Central memory CD8-positive, alpha-beta T cell (primary cell): ENCODE measurements at regions not wholly inside any gene's neighbourhood (a gene's known extent, or its start where the extent isn't known, plus 50 kb on each side); places are given as distances from the start of the nearest gene placed in this dataset.
A peak's percentile ranks its signal among the peaks of the same experiment; 100 is the strongest.
"Not testable (repeated sequence)": the region's sequence is repeated elsewhere in the genome, so short reads cannot be mapped to it uniquely, and the experiment has no call there.

Experiments
- ATAC-seq: fragments of 150-1000 bp; cut with Tn5 transposase; replicated peaks from 2 replicates; pipeline ENCODE4 v1.10.0; 2022; ENCODE audit warnings: mild to moderate bottlenecking, moderate FRiP score, moderate number of reproducible peaks; ENCODE audit not compliant: poor library complexity, severe bottlenecking; ENCODE audit errors: extremely low read depth
- DNase-seq, 2 donors: peaks; one replicate each; pipeline ENCODE4 v3.0.0; 2021; ENCODE audit warnings: low spot score in 2 of 2
- H3K27ac Mint-ChIP-seq: one replicate; pipeline ENCODE4 v1.8.0; 2022; ENCODE audit warnings: low read depth, mild to moderate bottlenecking, moderate library complexity, mixed read lengths
- H3K27me3 Mint-ChIP-seq: one replicate; pipeline ENCODE4 v1.8.0; 2022; ENCODE audit warnings: mixed read lengths
- H3K36me3 Mint-ChIP-seq: one replicate; pipeline ENCODE4 v1.8.0; 2022; ENCODE audit warnings: mild to moderate bottlenecking, moderate library complexity, mixed read lengths; ENCODE audit not compliant: insufficient read depth
- H3K4me1 Mint-ChIP-seq: one replicate; pipeline ENCODE4 v1.8.0; 2022; ENCODE audit warnings: mixed read lengths
- H3K4me3 Mint-ChIP-seq: one replicate; pipeline ENCODE4 v1.8.0; 2022; ENCODE audit warnings: mild to moderate bottlenecking, moderate library complexity, mixed read lengths
- H3K9me3 Mint-ChIP-seq: one replicate; pipeline ENCODE4 v1.8.0; 2022; ENCODE audit warnings: mixed read lengths

DNA sequence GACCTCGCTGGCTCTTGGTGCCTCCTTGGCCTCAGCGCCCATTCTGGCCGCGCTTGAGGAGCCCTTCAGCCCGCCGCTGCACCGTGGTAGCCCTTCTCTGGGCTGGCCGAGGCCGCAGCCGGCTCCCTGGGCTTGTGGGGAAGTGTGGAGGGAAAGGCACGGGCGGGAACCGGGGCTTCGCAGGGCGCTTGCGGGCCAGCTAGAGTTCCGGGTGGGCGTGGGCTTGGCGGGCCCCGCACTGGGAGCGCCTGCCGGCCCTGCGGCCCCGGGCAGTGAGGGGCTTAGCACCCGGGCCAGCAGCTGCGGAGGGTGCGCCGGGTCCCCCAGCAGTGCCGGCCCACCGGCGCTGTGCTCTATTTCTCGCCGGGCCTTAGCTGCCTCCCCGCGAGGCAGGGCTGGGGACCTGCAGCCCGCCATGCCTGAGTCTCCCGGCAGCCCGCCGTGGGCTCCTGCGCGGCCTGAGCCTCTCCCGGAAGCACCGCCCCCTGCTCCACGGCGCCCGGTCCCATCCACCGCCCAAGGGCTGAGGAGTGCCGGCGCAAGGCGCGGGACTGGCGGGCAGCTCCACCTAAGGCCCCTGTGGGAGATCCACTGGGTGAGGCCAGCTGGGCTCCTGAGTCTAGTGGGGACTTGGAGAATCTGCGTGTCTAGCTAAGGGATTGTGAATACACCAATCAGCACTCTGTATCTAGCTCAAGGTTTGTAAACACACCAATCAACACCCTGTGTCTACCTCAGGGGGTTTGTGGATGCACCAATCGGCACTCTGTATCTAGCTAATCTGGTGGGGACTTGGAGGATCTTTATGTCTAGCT, 141.1 kb downstream of the SLCO4C1 start:
- H3K27me3 Mint-ChIP-seq, H3K36me3 Mint-ChIP-seq, H3K4me1 Mint-ChIP-seq, H3K9me3 Mint-ChIP-seq, DNase-seq, H3K27ac Mint-ChIP-seq: not testable (repeated sequence)
- H3K4me3 Mint-ChIP-seq, result peak overlapping the region; percentile 41
- peak; percentile 45 for ATAC-seq

- H3K4me3 Mint-ChIP-seq, result peak overlapping the region; percentile 41
- no peaks in the 10 kb centered on the region for H3K4me1 Mint-ChIP-seq
Measured at GRCh38 chr5:102154291-102154690, 141.8 kb downstream of the SLCO4C1 start.

GRCh38 chr5:102153003-102153759, 142.9 kb downstream of the SLCO4C1 start:
- Mint-ChIP-seq H3K27me3 (no peaks in the 10 kb centered on the region), H3K36me3 (no peaks in the 10 kb centered on the region), H3K27ac (no peak overlapping the region), H3K4me3 (no peak overlapping the region), H3K9me3 (no peaks in the 10 kb centered on the region), H3K4me1 (no peaks in the 10 kb centered on the region)
- no peak for ATAC-seq
- no peak for DNase-seq

More at GRCh38 chr5:102154291-102154690, 141.8 kb downstream of the SLCO4C1 start:
- Mint-ChIP-seq H3K36me3 (no peaks in the 10 kb centered on the region), H3K27ac (peak overlapping the region; percentile 50), H3K27me3 (no peaks in the 10 kb centered on the region), H3K9me3 (no peaks in the 10 kb centered on the region)
- DNase-seq (no peak), ATAC-seq (no peak)

- Mint-ChIP-seq H3K4me1 (no peaks in the 10 kb centered on the region), H3K27me3 (no peaks in the 10 kb centered on the region), H3K4me3 (no peak overlapping the region), H3K27ac (no peak overlapping the region), H3K36me3 (no peaks in the 10 kb centered on the region), H3K9me3 (no peaks in the 10 kb centered on the region)
- no peak for ATAC-seq
- DNase-seq, result no peak
Measured at GRCh38 chr5:102139029-102139428, 157.1 kb downstream of the SLCO4C1 start.

- no peaks in the 10 kb centered on the region for H3K36me3 Mint-ChIP-seq
- H3K4me1 Mint-ChIP-seq, result no peaks in the 10 kb centered on the region
- H3K27ac Mint-ChIP-seq, result no peak overlapping the region
- ATAC-seq, result no peak
- no peaks in the 10 kb centered on the region for H3K9me3 Mint-ChIP-seq
- no peaks in the 10 kb centered on the region for H3K27me3 Mint-ChIP-seq
- no peak overlapping the region for H3K4me3 Mint-ChIP-seq
- DNase-seq, result no peak
Measured at GRCh38 chr5:102138243-102138653, 157.8 kb downstream of the SLCO4C1 start.

DNA sequence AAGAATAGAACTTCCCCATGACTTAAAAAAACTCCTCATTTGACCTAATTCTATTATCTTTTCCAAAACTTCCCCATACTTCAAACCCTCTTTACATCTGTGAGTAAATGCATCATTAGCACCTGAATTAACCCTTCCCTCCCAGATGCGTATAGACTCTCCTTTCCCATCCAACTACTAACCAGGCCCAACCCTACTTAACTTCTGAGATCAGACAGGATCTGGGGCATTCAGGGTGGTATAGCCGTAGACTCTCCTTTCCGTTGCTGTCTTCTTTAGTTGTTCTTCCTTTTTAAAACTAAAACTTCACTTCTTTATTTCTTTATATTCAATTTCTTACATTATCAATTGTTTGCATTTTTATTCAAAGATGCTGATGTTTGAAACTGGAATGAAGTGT, 165.2 kb downstream of the SLCO4C1 start:
- no peak overlapping the region for H3K27ac Mint-ChIP-seq
- H3K27me3 Mint-ChIP-seq, result no peaks in the 10 kb centered on the region
- ATAC-seq (no peak), DNase-seq (no peak)
- H3K4me1 Mint-ChIP-seq, result no peaks in the 10 kb centered on the region
- H3K36me3 Mint-ChIP-seq, result no peaks in the 10 kb centered on the region
- no peak overlapping the region for H3K4me3 Mint-ChIP-seq
- peaks cover 5% of the 10 kb centered on the region for H3K9me3 Mint-ChIP-seq

GRCh38 chr5:102130386-102130785, 165.7 kb downstream of the SLCO4C1 start:
- no peaks in the 10 kb centered on the region for H3K27me3 Mint-ChIP-seq
- ATAC-seq, result no peak
- H3K4me1 Mint-ChIP-seq, result no peaks in the 10 kb centered on the region
- H3K27ac Mint-ChIP-seq, result no peak overlapping the region
- no peak overlapping the region for H3K4me3 Mint-ChIP-seq
- DNase-seq, result no peak
- H3K36me3 Mint-ChIP-seq, result no peaks in the 10 kb centered on the region
- peaks cover 5% of the 10 kb centered on the region for H3K9me3 Mint-ChIP-seq

- DNase-seq (no peak), ATAC-seq (no peak)
- Mint-ChIP-seq H3K27ac (no peak overlapping the region), H3K27me3 (no peaks in the 10 kb centered on the region), H3K4me1 (no peaks in the 10 kb centered on the region), H3K36me3 (no peaks in the 10 kb centered on the region), H3K9me3 (no peaks in the 10 kb centered on the region), H3K4me3 (no peak overlapping the region)
Measured at GRCh38 chr5:102119252-102119651, 176.8 kb downstream of the SLCO4C1 start.

DNA sequence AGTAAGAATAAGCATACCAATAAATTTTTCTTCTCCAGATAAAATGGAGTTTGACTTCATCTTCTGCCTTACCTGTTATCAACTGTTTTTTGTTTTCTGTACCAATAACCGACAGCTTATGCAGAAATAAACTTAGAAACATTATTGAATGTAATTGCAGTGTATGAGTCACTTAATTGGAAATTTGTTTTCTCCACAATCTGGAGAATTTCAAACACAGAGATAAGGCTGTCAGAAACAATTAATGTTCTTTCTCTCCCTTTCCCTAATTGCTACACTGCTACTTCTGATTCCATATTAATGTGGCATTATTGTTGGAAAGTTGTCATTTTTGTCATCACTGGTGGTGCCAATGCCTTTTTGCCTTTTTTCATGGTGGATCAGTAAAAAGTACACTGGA, 180.3 kb downstream of the SLCO4C1 start:
- no peaks in the 10 kb centered on the region for H3K4me1 Mint-ChIP-seq
- H3K4me3 Mint-ChIP-seq, result no peak overlapping the region
- ATAC-seq (no peak), DNase-seq (no peak)
- no peaks in the 10 kb centered on the region for H3K36me3 Mint-ChIP-seq
- H3K27me3 Mint-ChIP-seq, result no peaks in the 10 kb centered on the region
- H3K9me3 Mint-ChIP-seq, result no peaks in the 10 kb centered on the region
- H3K27ac Mint-ChIP-seq, result no peak overlapping the region

DNA sequence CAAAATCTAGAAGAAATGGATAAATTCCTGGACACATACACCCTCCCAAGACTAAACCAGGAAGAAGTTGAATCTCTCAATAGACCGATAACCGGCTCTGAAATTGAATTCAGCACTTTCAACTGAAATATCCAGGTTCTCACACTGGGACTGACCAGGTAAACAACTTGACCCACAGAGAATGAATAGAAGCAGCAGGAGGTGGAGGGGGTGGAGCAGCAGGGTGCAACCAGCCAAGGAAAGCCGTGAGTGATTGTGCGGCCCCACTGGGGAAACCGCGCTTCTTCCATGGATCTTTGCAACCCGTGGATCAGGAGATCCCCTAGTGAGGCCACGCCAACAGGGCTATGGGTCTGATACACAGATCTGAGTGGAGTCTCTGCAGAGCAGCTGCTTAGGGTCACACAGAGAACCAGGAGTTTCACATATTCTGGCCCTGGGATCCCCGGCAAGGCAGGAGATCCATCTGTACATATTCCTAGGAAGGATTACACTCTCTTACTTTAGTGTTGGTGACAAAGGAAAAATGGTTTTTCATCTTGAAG, 181.5 kb downstream of the SLCO4C1 start:
- ATAC-seq (no peak), DNase-seq (no peak)
- Mint-ChIP-seq H3K4me1 (no peaks in the 10 kb centered on the region), H3K36me3 (no peaks in the 10 kb centered on the region), H3K4me3 (no peak overlapping the region), H3K27ac (no peak overlapping the region), H3K27me3 (no peaks in the 10 kb centered on the region), H3K9me3 (no peaks in the 10 kb centered on the region)

- Mint-ChIP-seq H3K9me3 (no peaks in the 10 kb centered on the region), H3K27ac (no peak overlapping the region), H3K36me3 (no peaks in the 10 kb centered on the region), H3K4me3 (no peak overlapping the region), H3K4me1 (no peaks in the 10 kb centered on the region), H3K27me3 (no peaks in the 10 kb centered on the region)
- ATAC-seq, result no peak
- no peak for DNase-seq
Measured at GRCh38 chr5:102107865-102108264, 188.2 kb downstream of the SLCO4C1 start.

DNA sequence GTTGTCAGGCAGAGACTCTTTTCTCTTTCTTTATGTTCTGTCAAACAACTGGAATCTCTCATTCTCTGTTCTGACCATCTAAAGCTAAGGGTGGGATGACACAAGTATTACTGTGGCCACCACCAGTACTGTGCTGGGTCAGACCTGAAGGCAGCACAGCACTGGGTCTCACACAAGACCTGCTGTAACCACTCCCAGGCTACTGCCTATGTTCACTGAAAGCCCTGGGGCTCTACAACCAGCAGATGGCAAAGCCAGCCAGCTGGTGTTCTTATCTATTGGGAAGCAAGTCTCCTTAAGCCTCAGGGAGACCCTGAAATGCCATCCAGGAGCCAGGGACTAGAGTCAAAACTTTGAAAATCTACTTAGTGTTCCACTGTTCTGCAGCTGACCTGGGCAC, 189.5 kb downstream of the SLCO4C1 start:
- H3K27ac Mint-ChIP-seq, result no peak overlapping the region
- no peaks in the 10 kb centered on the region for H3K4me1 Mint-ChIP-seq
- DNase-seq (no peak), ATAC-seq (no peak)
- no peaks in the 10 kb centered on the region for H3K36me3 Mint-ChIP-seq
- H3K27me3 Mint-ChIP-seq, result no peaks in the 10 kb centered on the region
- no peaks in the 10 kb centered on the region for H3K9me3 Mint-ChIP-seq
- H3K4me3 Mint-ChIP-seq, result no peak overlapping the region
